ENCODE measurements at regions not wholly inside any gene's neighbourhood (a gene's known extent, or its start where the extent isn't known, plus 50 kb on each side); places are given as distances from the start of the nearest gene placed in this dataset.

GRCh38 chr19:31545777-31546176 is 196.5 kb upstream of the TSHZ3 start:
- no peaks in the 10 kb centered on the region for H3F3A ChIP-seq (ENCODE audit: control insufficient read depth, insufficient read depth)
- H3K27ac ChIP-seq (ENCODE audit: low read depth, low read length), result no peak overlapping the region
- H3K4me2 ChIP-seq (ENCODE audit: low read length), result no peak overlapping the region
- no peaks in the 10 kb centered on the region for H3K36me3 ChIP-seq (ENCODE audit: control insufficient read depth, low read length)
- H3K4me1 ChIP-seq (ENCODE audit: control insufficient read depth, low read length), result no peaks in the 10 kb centered on the region
- H4K20me1 ChIP-seq (ENCODE audit: control insufficient read depth, insufficient read depth, low read depth, low read length), result no peaks in the 10 kb centered on the region
- no peak overlapping the region for H3K4me3 ChIP-seq (ENCODE audit: low read length)
- no peaks in the 10 kb centered on the region for H3K27me3 ChIP-seq (ENCODE audit: control insufficient read depth, low read length)
- H3K9me3 ChIP-seq (ENCODE audit: control insufficient read depth, insufficient read depth, low read length), result no peaks in the 10 kb centered on the region; the same call in 1 of the 2 replicates
- TF ChIP-seq EZH2phosphoT487 (IDR thresholded peaks at IDR 0.05; ENCODE audit: borderline replicate concordance, low read length) (no peak), CTCF (IDR thresholded peaks at IDR 0.05; ENCODE audit: low read depth, low read length, poor library complexity, severe bottlenecking) (no peak)
- H3K9me2 ChIP-seq (replicated peaks; ENCODE audit: control insufficient read depth, low read length), result no peaks in the 10 kb centered on the region
- no peaks in the 10 kb centered on the region for H3K79me2 ChIP-seq (ENCODE audit: control insufficient read depth, low read length)

GRCh38 chr19:31546205-31546960 is 197.1 kb upstream of the TSHZ3 start:
- no peaks in the 10 kb centered on the region for H4K20me1 ChIP-seq (ENCODE audit: control insufficient read depth, insufficient read depth, low read depth, low read length)
- no peaks in the 10 kb centered on the region for H3F3A ChIP-seq (ENCODE audit: control insufficient read depth, insufficient read depth)
- H3K4me1 ChIP-seq (ENCODE audit: control insufficient read depth, low read length), result no peaks in the 10 kb centered on the region
- TF ChIP-seq CTCF (IDR thresholded peaks at IDR 0.05; ENCODE audit: low read depth, low read length, poor library complexity, severe bottlenecking), result no peak
- H3K27ac ChIP-seq (ENCODE audit: low read depth, low read length), result no peak overlapping the region
- H3K27me3 ChIP-seq (ENCODE audit: control insufficient read depth, low read length), result no peaks in the 10 kb centered on the region
- H3K36me3 ChIP-seq (ENCODE audit: control insufficient read depth, low read length), result no peaks in the 10 kb centered on the region
- H3K4me2 ChIP-seq (ENCODE audit: low read length), result no peak overlapping the region
- no peaks in the 10 kb centered on the region; the same call in 1 of the 2 replicates for H3K9me3 ChIP-seq (ENCODE audit: control insufficient read depth, insufficient read depth, low read length)
- H3K9me2 ChIP-seq (replicated peaks; ENCODE audit: control insufficient read depth, low read length), result no peaks in the 10 kb centered on the region
- H3K79me2 ChIP-seq (ENCODE audit: control insufficient read depth, low read length), result no peaks in the 10 kb centered on the region
- no peak overlapping the region for H3K4me3 ChIP-seq (ENCODE audit: low read length)

GRCh38 chr19:31548941-31549340 is 199.7 kb upstream of the TSHZ3 start:
- Histone ChIP-seq H3K4me2 (ENCODE audit: low read length) (no peak overlapping the region), H3K36me3 (ENCODE audit: control insufficient read depth, low read length) (no peaks in the 10 kb centered on the region), H3K27me3 (ENCODE audit: control insufficient read depth, low read length) (no peaks in the 10 kb centered on the region), H3F3A (ENCODE audit: control insufficient read depth, insufficient read depth) (no peaks in the 10 kb centered on the region), H3K9me3 (ENCODE audit: control insufficient read depth, insufficient read depth, low read length) (peaks cover 4% of the 10 kb centered on the region; the same call in 1 of the 2 replicates), H3K4me1 (ENCODE audit: control insufficient read depth, low read length) (no peaks in the 10 kb centered on the region), H4K20me1 (ENCODE audit: control insufficient read depth, insufficient read depth, low read depth, low read length) (no peaks in the 10 kb centered on the region), H3K79me2 (ENCODE audit: control insufficient read depth, low read length) (no peaks in the 10 kb centered on the region), H3K9me2 (replicated peaks; ENCODE audit: control insufficient read depth, low read length) (no peaks in the 10 kb centered on the region), H3K27ac (ENCODE audit: low read depth, low read length) (no peak overlapping the region), H3K4me3 (ENCODE audit: low read length) (no peak overlapping the region)
- TF ChIP-seq CTCF (IDR thresholded peaks at IDR 0.05; ENCODE audit: low read depth, low read length, poor library complexity, severe bottlenecking) (no peak), EZH2phosphoT487 (IDR thresholded peaks at IDR 0.05; ENCODE audit: borderline replicate concordance, low read length) (no peak)
